ENCODE measurements at regions not wholly inside any gene's neighbourhood (a gene's known extent, or its start where the extent isn't known, plus 50 kb on each side); places are given as distances from the start of the nearest gene placed in this dataset.
A peak's percentile ranks its signal among the peaks of the same experiment; 100 is the strongest.
"Not testable (repeated sequence)": the region's sequence is repeated elsewhere in the genome, so short reads cannot be mapped to it uniquely, and the experiment has no call there.

- not testable (repeated sequence) for DNase-seq (ENCODE audit: low spot score)
These were observed 1183.5 kb downstream of the RPIA start for GRCh38 chr2:89874810-89875595.

- not testable (repeated sequence) for DNase-seq (ENCODE audit: low spot score)
These were observed 1185.0 kb downstream of the RPIA start for GRCh38 chr2:89876445-89876844.

DNA sequence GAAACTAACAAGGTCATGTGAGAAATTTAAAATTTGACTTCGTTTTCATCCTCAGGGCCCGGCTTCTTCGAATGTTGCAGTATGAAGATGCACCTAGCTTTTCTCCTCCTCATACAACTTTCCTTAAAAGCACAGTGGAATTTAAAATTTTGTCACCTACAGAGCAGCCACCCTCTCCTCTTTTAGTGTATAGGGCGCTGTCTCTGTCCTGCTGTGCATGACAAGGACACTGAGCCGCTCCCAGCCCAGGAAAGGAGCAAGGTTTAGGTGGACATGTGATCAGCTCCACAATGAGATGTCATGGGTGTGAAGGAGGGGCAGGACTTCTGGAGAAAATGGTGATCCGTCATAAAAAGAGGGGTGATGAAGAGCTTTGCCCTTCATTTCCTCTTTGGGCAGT lies 1185.4 kb downstream of the RPIA start:
- DNase-seq (ENCODE audit: low spot score), result not testable (repeated sequence)

- not testable (repeated sequence) for DNase-seq (ENCODE audit: low spot score)
These were observed 1191.4 kb downstream of the RPIA start for GRCh38 chr2:89882880-89883279.

GRCh38 chr2:89883624-89884023 lies 1192.2 kb downstream of the RPIA start:
- not testable (repeated sequence) for DNase-seq (ENCODE audit: low spot score)

- not testable (repeated sequence) for DNase-seq (ENCODE audit: low spot score)
These were observed 1193.6 kb downstream of the RPIA start for GRCh38 chr2:89885071-89885470.

DNA sequence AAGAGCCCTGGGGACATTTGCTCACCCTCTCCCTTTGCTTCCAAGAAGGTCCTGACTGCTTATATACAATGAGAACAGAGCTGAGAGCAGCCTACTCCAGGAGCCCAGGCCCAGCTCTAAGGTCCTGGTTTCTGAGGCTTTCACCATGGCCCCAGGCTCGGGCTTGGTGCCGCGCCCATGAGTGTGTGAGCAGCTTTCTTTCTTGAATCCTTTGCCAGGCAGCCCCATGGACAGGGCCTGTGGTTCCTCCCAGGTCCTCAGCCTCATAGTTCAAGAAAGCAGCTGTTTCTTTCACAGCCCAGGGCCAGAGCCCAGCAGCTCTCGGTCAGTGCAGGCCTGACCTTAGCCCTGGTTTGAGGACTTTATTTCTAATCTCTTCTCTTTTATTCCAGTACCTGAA lies 1197.2 kb downstream of the RPIA start:
- not testable (repeated sequence) for DNase-seq (ENCODE audit: low spot score)

DNA sequence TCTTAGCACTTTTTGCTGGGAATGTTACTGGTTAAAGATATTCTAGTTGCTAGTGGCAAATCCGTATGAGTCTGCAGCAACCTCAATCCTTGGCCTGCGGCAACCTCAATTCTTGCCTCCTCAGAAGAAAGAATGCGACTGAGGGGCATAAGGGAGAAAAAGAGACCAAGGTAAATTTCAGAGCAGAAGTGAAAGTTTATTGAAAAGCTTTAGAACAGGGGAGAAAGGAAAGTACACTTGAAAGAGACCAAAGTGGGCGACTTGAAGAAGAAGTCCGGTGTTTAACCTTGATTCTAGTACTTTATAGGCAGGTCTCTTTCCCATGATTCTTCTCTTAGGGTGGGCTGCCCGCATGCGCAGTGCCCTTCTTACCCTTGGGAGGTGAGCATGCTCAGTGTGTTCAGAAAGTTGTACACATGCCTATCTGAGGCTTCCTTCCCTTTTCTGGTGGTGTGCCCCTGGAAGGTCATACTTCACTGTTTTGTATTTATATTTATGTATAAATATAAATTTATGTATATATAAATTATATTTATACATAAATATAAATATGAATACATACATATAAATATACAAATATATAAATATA lies 1198.8 kb downstream of the RPIA start:
- not testable (repeated sequence) for DNase-seq (ENCODE audit: low spot score)

DNA sequence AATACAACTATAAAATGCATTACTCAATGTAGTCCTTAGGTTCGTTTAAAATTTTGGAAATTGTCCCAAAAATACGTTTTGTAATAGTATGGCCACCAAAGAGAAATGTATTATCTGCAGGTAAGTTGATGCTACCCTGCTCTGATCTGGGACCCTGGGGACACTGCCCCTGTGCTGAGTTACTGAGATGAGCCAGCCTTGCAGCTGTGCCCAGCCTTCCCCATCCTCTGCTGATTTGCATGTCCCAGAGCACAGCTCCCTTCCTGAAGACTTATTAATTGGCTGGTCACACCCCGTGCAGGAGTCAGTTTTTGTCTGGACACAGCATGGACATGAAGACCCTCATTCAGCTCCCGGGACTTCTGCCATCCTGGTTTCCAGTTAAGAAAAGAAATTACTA lies 1203.5 kb downstream of the RPIA start:
- DNase-seq (ENCODE audit: low spot score), result not testable (repeated sequence)

GRCh38 chr2:89895629-89896028 lies 1204.2 kb downstream of the RPIA start:
- DNase-seq (ENCODE audit: low spot score), result not testable (repeated sequence)

DNA sequence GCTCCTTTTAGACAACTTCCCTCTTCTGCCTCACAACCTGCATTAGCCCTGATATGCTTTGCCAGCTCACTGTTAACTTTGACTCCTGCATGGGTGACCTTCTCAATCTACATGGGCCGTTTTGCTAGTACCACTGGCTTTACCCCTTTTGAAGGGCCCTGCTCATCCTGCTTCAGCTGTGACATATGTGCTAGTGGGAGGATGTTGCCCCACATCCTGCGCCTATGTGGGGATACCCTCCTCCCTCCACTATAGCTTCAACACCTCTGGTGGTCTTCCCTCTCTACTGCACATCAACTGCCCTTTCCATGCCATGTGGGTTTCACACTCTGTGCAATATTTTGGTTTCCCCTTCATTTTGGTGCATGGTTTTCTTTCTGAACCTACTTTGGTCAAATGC lies 1235.5 kb downstream of the RPIA start:
- DNase-seq (ENCODE audit: low spot score), result not testable (repeated sequence)

GRCh38 chr2:89935436-89935835 lies 1244.0 kb downstream of the RPIA start:
- DNase-seq (ENCODE audit: low spot score), result not testable (repeated sequence)

GRCh38 chr2:89936011-89936410 lies 1244.5 kb downstream of the RPIA start:
- not testable (repeated sequence) for DNase-seq (ENCODE audit: low spot score)

DNA sequence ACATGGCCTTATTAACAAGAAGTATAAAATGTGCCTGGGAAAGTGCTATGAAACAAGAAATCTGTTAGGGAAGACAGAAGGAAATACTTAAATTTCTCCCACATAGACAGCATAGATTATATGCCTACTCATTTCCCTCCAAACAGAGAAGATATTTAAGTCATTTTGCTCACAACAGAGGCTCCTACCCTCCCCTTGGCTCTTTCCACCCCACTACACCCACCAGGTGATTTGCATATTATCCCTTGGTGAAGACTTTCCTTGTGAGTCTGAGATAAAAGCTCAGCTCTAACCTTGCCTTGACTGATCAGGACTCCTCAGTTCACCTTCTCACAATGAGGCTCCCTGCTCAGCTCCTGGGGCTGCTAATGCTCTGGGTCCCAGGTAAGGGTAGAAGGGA lies 1245.1 kb downstream of the RPIA start:
- DNase-seq (ENCODE audit: low spot score), result not testable (repeated sequence)

DNA sequence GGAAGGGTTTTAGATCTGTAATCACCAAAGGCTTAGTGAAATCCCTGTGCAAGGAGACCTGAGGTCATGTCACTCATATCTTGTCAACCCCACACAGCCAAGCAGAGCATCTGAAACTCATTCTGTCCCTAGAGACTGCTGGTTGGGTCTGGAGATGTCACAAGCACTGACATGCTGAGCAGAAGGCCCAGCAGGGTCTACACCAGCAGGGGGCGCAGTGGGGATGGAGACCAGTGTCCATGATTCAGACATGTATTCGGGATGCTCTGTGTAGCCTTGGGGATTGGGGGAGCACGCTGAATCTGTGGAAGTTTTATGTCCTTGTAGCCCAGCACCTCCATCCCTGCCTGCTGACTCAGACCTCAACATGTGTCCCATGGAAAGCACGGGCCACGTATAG lies 1247.3 kb downstream of the RPIA start:
- DNase-seq (ENCODE audit: low spot score), result not testable (repeated sequence)

DNA sequence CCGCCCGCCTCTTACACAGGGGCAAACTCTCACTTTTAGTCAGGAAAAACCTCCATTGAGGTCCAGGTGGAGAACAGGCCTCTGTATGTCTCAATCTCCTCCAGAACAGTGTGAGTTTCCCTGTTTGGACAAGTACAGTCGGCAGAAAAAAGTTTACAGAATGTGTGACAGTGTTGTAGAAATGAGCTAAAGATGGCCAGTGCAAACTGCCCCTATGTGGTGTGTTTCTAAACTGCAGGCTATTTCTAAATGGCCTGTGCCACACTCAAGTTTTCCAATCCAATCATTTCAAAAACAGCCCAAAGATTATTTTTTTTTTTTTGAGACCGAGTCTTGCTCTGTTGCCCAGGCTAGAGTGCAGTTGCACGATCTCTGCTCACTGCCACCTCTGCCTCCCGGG lies 1252.8 kb downstream of the RPIA start:
- not testable (repeated sequence) for DNase-seq (ENCODE audit: low spot score)

GRCh38 chr2:89945004-89945616 lies 1253.6 kb downstream of the RPIA start:
- DNase-seq (ENCODE audit: low spot score), result not testable (repeated sequence)

DNA sequence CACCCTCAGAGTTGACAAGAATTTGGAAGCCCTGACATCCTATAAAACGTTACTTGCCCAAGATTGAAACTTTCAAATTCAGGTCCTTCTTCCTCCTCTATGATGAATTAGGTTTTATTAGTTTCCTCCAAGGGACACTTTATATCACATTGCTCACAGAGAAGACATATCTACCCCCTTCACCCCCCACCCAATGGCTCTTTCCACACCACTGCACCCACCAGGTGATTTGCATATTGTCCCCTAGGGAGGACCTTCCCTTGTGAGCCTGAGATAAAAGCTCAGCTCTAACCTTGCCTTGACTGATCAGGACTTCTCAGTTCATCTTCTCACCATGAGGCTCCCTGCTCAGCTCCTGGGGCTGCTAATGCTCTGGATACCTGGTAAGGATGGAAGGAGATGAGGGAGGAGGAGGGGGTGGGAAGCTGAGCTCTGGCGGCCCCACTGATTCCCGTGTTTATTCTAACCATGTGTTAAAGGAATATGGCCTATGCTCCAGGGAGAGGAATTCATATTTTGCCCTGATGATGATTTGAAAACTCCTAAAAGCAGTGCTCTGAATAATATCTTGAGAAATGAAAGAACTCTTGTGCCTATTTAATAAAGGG lies 1255.8 kb downstream of the RPIA start:
- not testable (repeated sequence) for DNase-seq (ENCODE audit: low spot score)

GRCh38 chr2:89948102-89948501 lies 1256.6 kb downstream of the RPIA start:
- not testable (repeated sequence) for DNase-seq (ENCODE audit: low spot score)

DNA sequence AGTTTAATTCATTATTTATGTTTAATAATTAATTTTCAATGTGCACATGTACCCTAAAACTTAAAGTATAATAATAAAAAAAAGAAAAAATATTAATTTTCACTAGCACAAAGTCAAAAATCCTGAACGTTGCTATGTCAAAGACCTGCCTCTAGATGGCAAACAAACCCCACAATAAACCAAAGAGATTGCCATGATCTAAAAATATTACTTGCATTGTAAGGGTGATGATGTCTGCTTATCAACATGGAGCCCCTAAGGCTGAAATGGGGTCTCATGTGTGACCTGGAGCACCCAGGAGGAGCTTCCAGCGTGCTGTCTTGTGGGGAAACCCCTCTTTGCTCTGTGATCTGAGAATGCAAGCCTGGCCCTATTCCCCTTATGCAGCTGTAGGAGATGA lies 1259.3 kb downstream of the RPIA start:
- DNase-seq (ENCODE audit: low spot score), result not testable (repeated sequence)

DNA sequence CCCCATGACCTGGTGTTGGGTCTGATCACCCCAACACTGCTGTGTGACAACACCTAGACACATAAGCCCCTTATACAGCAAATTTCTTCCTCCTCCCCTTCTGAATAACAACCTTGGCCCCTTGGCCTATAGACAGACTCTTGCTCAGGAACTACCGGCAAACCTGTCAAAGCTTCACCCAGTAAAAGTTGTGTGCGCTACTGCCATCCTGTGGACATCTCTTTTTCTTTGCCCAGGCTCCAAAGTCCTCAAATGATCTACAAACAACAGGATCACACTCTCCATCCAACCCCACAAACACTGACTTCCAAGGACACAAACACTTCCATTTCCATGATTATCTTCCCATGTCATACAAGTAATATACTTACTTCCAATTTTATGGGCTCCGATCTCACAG lies 1265.8 kb downstream of the RPIA start:
- peak; percentile 7 for DNase-seq (ENCODE audit: low spot score)

GRCh38 chr2:89959729-89960378 lies 1268.4 kb downstream of the RPIA start:
- DNase-seq (ENCODE audit: low spot score), result not testable (repeated sequence)
